Tibial nerve (tissue), 4 donors: ENCODE measurements at regions not wholly inside any gene's neighbourhood (a gene's known extent, or its start where the extent isn't known, plus 50 kb on each side); places are given as distances from the start of the nearest gene placed in this dataset.
"Not testable (repeated sequence)": the region's sequence is repeated elsewhere in the genome, so short reads cannot be mapped to it uniquely, and the experiment has no call there.

Source experiments
- DNase-seq, 2 donors: peaks; one replicate each; pipeline ENCODE4 v3.0.0-alpha.2; 2019; ENCODE audit warnings: low spot score in 2 of 2
- H3K27ac ChIP-seq, 4 donors: fragments of 200-600 bp; sonication (generic) in 3 of 4; one replicate each; pipeline ENCODE4 v1.5.1; 2017 to 2019; ENCODE audit warnings: mild to moderate bottlenecking in 1 of 4
- H3K27me3 ChIP-seq, 2 donors: fragments of 200-600 bp; sonication (generic) in 1 of 2; one replicate each; pipeline versions ENCODE4 v1.5.1 to v1.6.0; 2017 to 2019
- H3K36me3 ChIP-seq, 3 donors: fragments of 200-600 bp; sonication (generic); one replicate each; pipeline ENCODE4 v1.5.1; 2018 to 2019
- H3K4me1 ChIP-seq, 4 donors: fragments of 200-600 bp; sonication (generic) in 3 of 4; one replicate each; pipeline ENCODE4 v1.5.1; 2017 to 2019
- H3K4me3 ChIP-seq, 4 donors: fragments of 200-600 bp; sonication (generic) in 3 of 4; one replicate each; pipeline ENCODE4 v1.5.1; 2017 to 2019; ENCODE audit warnings: mild to moderate bottlenecking in 1 of 4, moderate library complexity in 1 of 4
- H3K9me3 ChIP-seq, 4 donors: fragments of 200-600 bp; sonication (generic) in 3 of 4; one replicate each; pipeline ENCODE4 v1.5.1; 2017 to 2019
- CTCF ChIP-seq, 5 experiments: fragments of 200-600 bp in 3 of 5; fragments of 450-650 bp in 2 of 5; sonication (generic) in 3 of 5; IDR thresholded peaks; one replicate each; pipeline ENCODE4 v1.5.1; 2016 to 2019; ENCODE audit warnings: antibody characterized with exemption in 5 of 5, mild to moderate bottlenecking in 3 of 5, moderate library complexity in 2 of 5
- EP300 ChIP-seq, 2 donors: sonication (generic); formaldehyde crosslinking; IDR thresholded peaks; one replicate each; pipeline ENCODE4 v1.6.1; 2017; ENCODE audit warnings: antibody characterized with exemption in 2 of 2, mild to moderate bottlenecking in 1 of 2
- POLR2A ChIP-seq, 2 donors: fragments of 450-650 bp; IDR thresholded peaks; one replicate each; pipeline ENCODE4 v1.6.1; 2017; ENCODE audit warnings: antibody characterized with exemption in 2 of 2, mild to moderate bottlenecking in 2 of 2, moderate library complexity in 2 of 2
- WGBS, 2 donors: methylation state at CpG; one replicate each; pipeline ENCODE4 v1.1.5; 2018; 5-methylcytosine and 5-hydroxymethylcytosine counted together

- Histone ChIP-seq H3K36me3 (no peaks in the 10 kb centered on the region), H3K27ac (peak overlapping the region in 2 of 4 donors; percentile 64 to 76), H3K4me1 (peaks cover 0 to 17% (median 3%) of the 10 kb centered on the region in 4 donors), H3K27me3 (no peaks in the 10 kb centered on the region), H3K9me3 (no peaks in the 10 kb centered on the region), H3K4me3 (no peak overlapping the region)
- no peak for TF ChIP-seq POLR2A (IDR thresholded peaks at IDR 0.05)
- DNase-seq, result no peak
- 17 to 25% methylated on average over 1 of the region's 1 CpG for WGBS, 2 donors
Measured at GRCh38 chr3:182509844-182510460, 283.4 kb upstream of the ATP11B start.

DNA sequence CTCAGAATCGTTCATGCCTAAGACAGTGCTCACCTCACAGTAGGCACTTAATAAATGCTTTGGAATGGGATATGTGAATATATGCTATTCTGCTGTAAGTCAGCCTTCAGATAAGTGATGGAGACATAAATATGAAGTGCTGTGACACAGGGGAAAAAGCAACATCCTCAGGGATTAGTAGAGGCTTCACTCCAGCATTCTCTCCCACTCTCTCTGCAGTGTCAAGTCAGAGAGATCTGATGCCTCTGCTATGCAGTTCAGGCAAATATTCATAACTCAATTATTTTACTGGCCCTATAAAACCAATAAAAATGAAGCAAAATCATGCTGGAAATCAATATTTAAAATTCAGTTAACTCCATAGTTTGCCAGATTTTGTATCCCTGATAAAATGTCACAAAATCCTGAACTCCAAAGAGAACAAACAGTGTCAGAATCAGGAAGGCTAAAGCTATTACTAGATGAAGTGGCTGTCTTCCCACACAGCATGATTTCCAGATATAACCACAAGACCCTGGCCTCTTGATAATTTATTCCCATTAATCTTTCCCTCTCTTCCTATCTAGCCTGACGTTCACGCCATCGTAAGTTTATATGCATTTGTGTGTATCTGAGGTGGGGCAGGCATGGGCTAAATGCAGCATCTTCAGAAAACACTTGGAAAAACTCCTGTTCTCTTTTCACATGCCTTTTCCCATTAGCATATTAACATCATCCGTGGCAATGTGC is 278.9 kb upstream of the ATP11B start:
- Histone ChIP-seq H3K27me3 (no peaks in the 10 kb centered on the region), H3K4me1 (peaks cover 0 to 9% (median 0%) of the 10 kb centered on the region in 4 donors), H3K9me3 (no peaks in the 10 kb centered on the region), H3K4me3 (no peak overlapping the region), H3K27ac (no peak overlapping the region), H3K36me3 (no peaks in the 10 kb centered on the region)
- DNase-seq, result no peak
- 82% methylated on average over 5 of the region's 5 CpGs for WGBS, 2 donors
- TF ChIP-seq POLR2A (IDR thresholded peaks at IDR 0.05) (no peak), EP300 (IDR thresholded peaks at IDR 0.05) (no peak), CTCF (IDR thresholded peaks at IDR 0.05) (no peak)

GRCh38 chr3:182516597-182517336 is 276.5 kb upstream of the ATP11B start:
- Histone ChIP-seq H3K4me1 (no peaks in the 10 kb centered on the region), H3K27ac (no peak overlapping the region), H3K36me3 (no peaks in the 10 kb centered on the region), H3K27me3 (no peaks in the 10 kb centered on the region), H3K4me3 (no peak overlapping the region), H3K9me3 (no peaks in the 10 kb centered on the region)
- no peak for DNase-seq
- 68 to 73% methylated on average over 6 of the region's 6 CpGs for WGBS, 2 donors
- no peak for TF ChIP-seq POLR2A (IDR thresholded peaks at IDR 0.05)
- no peak for TF ChIP-seq CTCF (IDR thresholded peaks at IDR 0.05)
- TF ChIP-seq EP300 (IDR thresholded peaks at IDR 0.05), result no peak

- no peaks in the 10 kb centered on the region for H3K9me3 ChIP-seq
- H3K36me3 ChIP-seq, result no peaks in the 10 kb centered on the region
- no peaks in the 10 kb centered on the region for H3K4me1 ChIP-seq
- H3K27ac ChIP-seq, result no peak overlapping the region
- H3K27me3 ChIP-seq, result no peaks in the 10 kb centered on the region
- no peak for DNase-seq
- no peak for TF ChIP-seq POLR2A (IDR thresholded peaks at IDR 0.05)
- no peak for TF ChIP-seq CTCF (IDR thresholded peaks at IDR 0.05)
- TF ChIP-seq EP300 (IDR thresholded peaks at IDR 0.05), result no peak
- WGBS, 2 donors, result 83 to 90% methylated on average over 2 of the region's 2 CpGs
- H3K4me3 ChIP-seq, result no peak overlapping the region
Measured at GRCh38 chr3:182519569-182519968, 273.7 kb upstream of the ATP11B start.

GRCh38 chr3:182521339-182521738 is 272.0 kb upstream of the ATP11B start:
- no peak for TF ChIP-seq CTCF (IDR thresholded peaks at IDR 0.05)
- TF ChIP-seq POLR2A (IDR thresholded peaks at IDR 0.05), result no peak
- no peak for TF ChIP-seq EP300 (IDR thresholded peaks at IDR 0.05)
- Histone ChIP-seq H3K27me3 (no peaks in the 10 kb centered on the region), H3K36me3 (no peaks in the 10 kb centered on the region), H3K4me3 (no peak overlapping the region), H3K27ac (no peak overlapping the region), H3K9me3 (no peaks in the 10 kb centered on the region), H3K4me1 (no peaks in the 10 kb centered on the region)
- no peak for DNase-seq
- WGBS, 2 donors, result 93 to 95% methylated on average over 3 of the region's 3 CpGs

- not testable (repeated sequence) for H3K4me3 ChIP-seq, H3K36me3 ChIP-seq, H3K4me1 ChIP-seq, DNase-seq, H3K9me3 ChIP-seq, H3K27me3 ChIP-seq, H3K27ac ChIP-seq
- WGBS, 2 donors, result 94% methylated on average over 3 of the region's 3 CpGs
Measured at GRCh38 chr3:182523424-182523823, 269.9 kb upstream of the ATP11B start.
